Loucy (cell line): ENCODE measurements at regions not wholly inside any gene's neighbourhood (a gene's known extent, or its start where the extent isn't known, plus 50 kb on each side); places are given as distances from the start of the nearest gene placed in this dataset.

Source experiments
- H2AFZ ChIP-seq: fragments of 200-600 bp; sonication (generic); 2 replicates; pipeline ENCODE4 v1.6.0; 2016; ENCODE audit warnings: antibody characterized with exemption, mild to moderate bottlenecking, low read length, moderate library complexity
- H3F3A ChIP-seq: fragments of 200-600 bp; 2 replicates; pipeline ENCODE4 v1.6.0; 2016; ENCODE audit warnings: antibody characterized with exemption, low read depth, mild to moderate bottlenecking
- H3K27me3 ChIP-seq: fragments of 200-600 bp; sonication (generic); 2 replicates; pipeline ENCODE4 v1.6.1; 2014; ENCODE audit warnings: low read length, mild to moderate bottlenecking; ENCODE audit not compliant: insufficient read depth, poor library complexity, severe bottlenecking
- H3K36me3 ChIP-seq: fragments of 200-600 bp; sonication (generic); 2 replicates; pipeline ENCODE4 v1.6.1; 2016; ENCODE audit warnings: low read length; ENCODE audit not compliant: insufficient read depth
- H3K4me1 ChIP-seq: fragments of 200-600 bp; sonication (generic); 2 replicates; pipeline ENCODE4 v1.5.1; 2014; ENCODE audit warnings: low read length, mild to moderate bottlenecking; ENCODE audit not compliant: insufficient read depth, poor library complexity, severe bottlenecking
- H3K4me2 ChIP-seq: fragments of 200-600 bp; sonication (generic); 2 replicates; pipeline ENCODE4 v1.6.0; 2014; ENCODE audit warnings: antibody characterized with exemption, low read length, low read depth, mild to moderate bottlenecking; ENCODE audit not compliant: poor library complexity, severe bottlenecking
- H3K4me3 ChIP-seq: fragments of 200-600 bp; sonication (generic); 2 replicates; pipeline ENCODE4 v1.5.1; 2014; ENCODE audit warnings: low read length, mild to moderate bottlenecking, mixed read lengths; ENCODE audit not compliant: poor library complexity, severe bottlenecking
- H3K79me2 ChIP-seq: fragments of 200-600 bp; sonication (generic); 2 replicates; pipeline ENCODE4 v1.6.1; 2014; ENCODE audit warnings: low read length; ENCODE audit not compliant: insufficient read depth
- H3K9ac ChIP-seq: fragments of 200-600 bp; sonication (generic); 2 replicates; pipeline ENCODE4 v1.6.0; 2014; ENCODE audit warnings: mild to moderate bottlenecking, low read depth, low read length, moderate library complexity; ENCODE audit not compliant: poor library complexity, severe bottlenecking
- H3K9me2 ChIP-seq: fragments of 200-600 bp; sonication (generic); replicated peaks from 2 replicates; pipeline ENCODE4 v1.6.1; 2016; ENCODE audit warnings: low read depth, low read length, mixed read lengths
- H3K9me3 ChIP-seq: fragments of 200-600 bp; sonication (generic); 2 replicates; pipeline ENCODE4 v1.6.1; 2014; ENCODE audit warnings: mild to moderate bottlenecking, antibody characterized with exemption, low read length, low read depth; ENCODE audit not compliant: insufficient read depth
- H4K20me1 ChIP-seq: fragments of 200-600 bp; sonication (generic); 2 replicates; pipeline ENCODE4 v1.6.0; 2014; ENCODE audit warnings: antibody characterized with exemption, low read length, mild to moderate bottlenecking; ENCODE audit not compliant: insufficient read depth, poor library complexity, severe bottlenecking
- CTCF ChIP-seq: fragments of 200-600 bp; sonication (generic); conservative IDR thresholded peaks from 2 replicates; pipeline ENCODE4 v1.5.1; 2014; ENCODE audit warnings: mild to moderate bottlenecking, antibody characterized with exemption, low read length
- EZH2phosphoT487 ChIP-seq: fragments of 200-600 bp; IDR thresholded peaks from 2 replicates; pipeline ENCODE4 v1.6.1; 2018; ENCODE audit warnings: antibody characterized with exemption, mild to moderate bottlenecking, moderate library complexity, borderline replicate concordance

- no peaks in the 10 kb centered on the region for H3K79me2 ChIP-seq
- H3F3A ChIP-seq = no peaks in the 10 kb centered on the region
- TF ChIP-seq CTCF = no peak
- TF ChIP-seq EZH2phosphoT487 = no peak
- no peaks in the 10 kb centered on the region for H3K9me3 ChIP-seq
- H3K27me3 ChIP-seq = no peaks in the 10 kb centered on the region
- no peak overlapping the region for H2AFZ ChIP-seq
- peaks cover 2% of the 10 kb centered on the region for H3K4me1 ChIP-seq
- H4K20me1 ChIP-seq = no peaks in the 10 kb centered on the region
- no peak overlapping the region for H3K9ac ChIP-seq
- no peak overlapping the region for H3K4me3 ChIP-seq
- no peaks in the 10 kb centered on the region for H3K9me2 ChIP-seq
- H3K36me3 ChIP-seq = no peaks in the 10 kb centered on the region
- no peak overlapping the region for H3K4me2 ChIP-seq
These were observed 99.8 kb upstream of the ATP1A1 start for GRCh38 chr1:116273042-116273783.

- no peaks in the 10 kb centered on the region for H3K36me3 ChIP-seq
- no peak overlapping the region for H3K4me3 ChIP-seq
- H3K9ac ChIP-seq = no peak overlapping the region
- no peaks in the 10 kb centered on the region for H3F3A ChIP-seq
- no peaks in the 10 kb centered on the region for H3K4me1 ChIP-seq
- H3K9me2 ChIP-seq = no peaks in the 10 kb centered on the region
- H3K9me3 ChIP-seq = no peaks in the 10 kb centered on the region
- H3K4me2 ChIP-seq = no peak overlapping the region
- H4K20me1 ChIP-seq = no peaks in the 10 kb centered on the region
- H2AFZ ChIP-seq = no peak overlapping the region
- no peaks in the 10 kb centered on the region for H3K79me2 ChIP-seq
- H3K27me3 ChIP-seq = no peaks in the 10 kb centered on the region
- TF ChIP-seq EZH2phosphoT487 = no peak
- no peak for TF ChIP-seq CTCF
These were observed 96.5 kb upstream of the ATP1A1 start for GRCh38 chr1:116276532-116276931.

- Histone ChIP-seq H3K79me2 (no peaks in the 10 kb centered on the region), H4K20me1 (no peaks in the 10 kb centered on the region), H3K4me2 (no peak overlapping the region), H3K36me3 (no peaks in the 10 kb centered on the region), H3K4me3 (no peak overlapping the region), H3K27me3 (no peaks in the 10 kb centered on the region), H3F3A (no peaks in the 10 kb centered on the region), H3K9me2 (no peaks in the 10 kb centered on the region), H3K9ac (no peak overlapping the region), H3K4me1 (no peaks in the 10 kb centered on the region), H2AFZ (no peak overlapping the region), H3K9me3 (no peaks in the 10 kb centered on the region)
- TF ChIP-seq EZH2phosphoT487 (no peak), CTCF (no peak)
These were observed 95.1 kb upstream of the ATP1A1 start for GRCh38 chr1:116277840-116278540.
